Mucosa of stomach (tissue), 1 donor: ENCODE measurements at regions not wholly inside any gene's neighbourhood (a gene's known extent, or its start where the extent isn't known, plus 50 kb on each side); places are given as distances from the start of the nearest gene placed in this dataset.

Experiments used
- H3K27me3 ChIP-seq: one replicate; pipeline ENCODE4 v1.7.0; 2013; ENCODE audit warnings: mild to moderate bottlenecking, low read length; ENCODE audit not compliant: control insufficient read depth, insufficient read depth
- H3K36me3 ChIP-seq: one replicate; pipeline ENCODE4 v1.7.0; 2013; ENCODE audit warnings: low read length; ENCODE audit not compliant: control insufficient read depth, insufficient read depth
- H3K4me1 ChIP-seq: one replicate; pipeline ENCODE4 v1.7.0; 2013; ENCODE audit warnings: mild to moderate bottlenecking, low read length; ENCODE audit not compliant: control insufficient read depth, insufficient read depth
- H3K4me3 ChIP-seq: one replicate; pipeline ENCODE4 v1.7.0; 2013; ENCODE audit warnings: low read length
- H3K9ac ChIP-seq: one replicate; pipeline ENCODE4 v1.7.0; 2013; ENCODE audit warnings: mild to moderate bottlenecking, low read length, moderate library complexity
- H3K9me3 ChIP-seq: one replicate; pipeline ENCODE4 v1.7.0; 2013; ENCODE audit warnings: mild to moderate bottlenecking, low read length, moderate library complexity; ENCODE audit not compliant: control insufficient read depth
- donor health status: Pancreatic carcinoma.

DNA sequence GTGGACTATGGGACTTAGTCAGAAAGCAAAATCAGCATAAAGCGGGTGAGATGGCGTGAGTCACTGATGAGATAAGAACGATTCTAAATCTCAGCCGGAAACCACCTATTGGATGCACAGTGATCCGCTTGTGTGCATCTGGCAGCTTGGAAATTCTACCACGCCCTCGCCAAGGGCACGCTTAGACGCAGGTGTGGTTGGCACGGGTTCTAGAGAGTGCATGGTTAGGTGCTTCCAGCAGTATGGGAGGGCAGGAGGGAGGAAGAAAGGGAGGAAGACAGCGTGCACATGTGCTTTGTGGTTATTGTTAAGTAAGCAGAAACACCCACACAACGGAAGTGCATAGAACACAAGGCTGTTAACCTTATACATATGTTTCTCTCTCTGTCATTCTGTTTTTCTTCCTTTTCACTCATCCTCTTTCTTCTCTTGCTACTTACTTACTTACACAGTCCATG lies 374.0 kb upstream of the ASIC2 start:
- H3K27me3 ChIP-seq = no peaks in the 10 kb centered on the region
- H3K9me3 ChIP-seq = no peaks in the 10 kb centered on the region

DNA sequence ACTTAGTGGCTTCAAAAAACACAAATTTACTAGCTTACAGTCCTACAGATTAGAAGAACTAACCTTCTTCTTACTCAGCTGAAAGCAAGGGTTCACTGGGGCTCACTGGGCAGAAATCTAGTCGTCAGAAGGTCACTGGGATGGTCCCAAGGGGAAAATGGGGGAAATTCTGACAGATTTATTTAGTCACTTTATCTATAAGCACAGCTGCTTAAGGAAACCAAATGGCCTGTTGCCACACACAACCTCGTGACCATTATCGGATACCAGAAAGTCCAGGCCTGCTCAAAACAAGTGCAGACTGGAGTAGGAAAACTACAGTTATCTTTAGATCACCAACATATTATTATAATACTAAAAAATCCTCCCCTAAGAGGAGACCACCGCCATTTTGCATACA lies 374.6 kb upstream of the ASIC2 start:
- Histone ChIP-seq H3K4me1 (no peaks in the 10 kb centered on the region), H3K9ac (no peak overlapping the region), H3K27me3 (no peaks in the 10 kb centered on the region), H3K4me3 (no peak overlapping the region), H3K9me3 (no peaks in the 10 kb centered on the region), H3K36me3 (no peaks in the 10 kb centered on the region)

More for the DNA sequence above, 374.0 kb upstream of the ASIC2 start:
- Histone ChIP-seq H3K4me1 (no peaks in the 10 kb centered on the region), H3K9ac (no peak overlapping the region), H3K4me3 (no peak overlapping the region), H3K36me3 (no peaks in the 10 kb centered on the region)

GRCh38 chr17:33668516-33668915 lies 375.4 kb upstream of the ASIC2 start:
- Histone ChIP-seq H3K4me3 (no peak overlapping the region), H3K36me3 (no peaks in the 10 kb centered on the region), H3K4me1 (no peaks in the 10 kb centered on the region), H3K9ac (no peak overlapping the region), H3K27me3 (no peaks in the 10 kb centered on the region), H3K9me3 (no peaks in the 10 kb centered on the region)

DNA sequence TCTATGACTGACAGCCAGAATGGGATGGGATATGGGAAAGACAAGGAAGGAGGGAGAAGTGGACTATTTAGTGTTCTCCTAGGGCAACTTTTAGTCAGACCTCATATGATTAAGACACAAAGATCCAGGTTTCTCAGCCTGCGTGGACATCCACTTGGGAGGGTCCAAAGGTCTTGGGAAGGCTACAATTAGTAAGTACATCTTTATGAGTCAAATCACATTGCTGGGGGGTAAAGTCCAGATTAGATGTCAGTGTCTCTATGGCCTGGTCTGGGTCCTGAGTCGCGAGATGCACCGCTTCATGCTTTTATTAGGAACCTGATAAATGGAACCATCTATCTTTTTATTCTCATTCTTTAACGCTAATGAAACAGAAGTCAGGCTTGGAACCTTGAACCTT lies 378.4 kb upstream of the ASIC2 start:
- H3K9me3 ChIP-seq = no peaks in the 10 kb centered on the region
- H3K4me3 ChIP-seq = no peak overlapping the region
- H3K9ac ChIP-seq = no peak overlapping the region
- no peaks in the 10 kb centered on the region for H3K27me3 ChIP-seq
- no peaks in the 10 kb centered on the region for H3K4me1 ChIP-seq
- no peaks in the 10 kb centered on the region for H3K36me3 ChIP-seq

DNA sequence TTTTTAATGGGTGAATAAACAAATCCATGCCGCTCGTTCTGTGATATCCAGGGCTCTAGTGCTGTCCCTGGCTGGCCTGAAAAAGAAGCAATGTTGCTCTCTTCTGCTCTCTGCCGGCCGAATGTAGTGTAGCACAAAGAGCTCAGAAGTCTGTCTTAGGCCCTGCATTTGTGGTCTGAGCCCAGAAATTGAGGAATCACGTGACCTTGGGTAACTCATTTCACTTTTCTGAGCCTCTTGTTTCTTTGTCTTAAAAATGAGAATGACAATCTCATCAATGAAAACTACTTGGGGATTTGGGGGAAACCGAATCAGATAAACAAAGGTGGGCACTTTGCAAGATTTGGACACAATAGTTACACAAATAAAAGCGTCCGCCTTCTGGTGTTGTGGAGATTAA lies 381.6 kb upstream of the ASIC2 start:
- H3K4me3 ChIP-seq = no peak overlapping the region

GRCh38 chr17:33676444-33676843 lies 383.3 kb upstream of the ASIC2 start:
- Histone ChIP-seq H3K36me3 (no peaks in the 10 kb centered on the region), H3K27me3 (no peaks in the 10 kb centered on the region), H3K9me3 (no peaks in the 10 kb centered on the region), H3K4me3 (no peak overlapping the region), H3K4me1 (no peaks in the 10 kb centered on the region), H3K9ac (no peak overlapping the region)

More for the DNA sequence above, 381.6 kb upstream of the ASIC2 start:
- Histone ChIP-seq H3K4me1 (no peaks in the 10 kb centered on the region), H3K9me3 (no peaks in the 10 kb centered on the region), H3K27me3 (no peaks in the 10 kb centered on the region), H3K36me3 (no peaks in the 10 kb centered on the region), H3K9ac (no peak overlapping the region)

DNA sequence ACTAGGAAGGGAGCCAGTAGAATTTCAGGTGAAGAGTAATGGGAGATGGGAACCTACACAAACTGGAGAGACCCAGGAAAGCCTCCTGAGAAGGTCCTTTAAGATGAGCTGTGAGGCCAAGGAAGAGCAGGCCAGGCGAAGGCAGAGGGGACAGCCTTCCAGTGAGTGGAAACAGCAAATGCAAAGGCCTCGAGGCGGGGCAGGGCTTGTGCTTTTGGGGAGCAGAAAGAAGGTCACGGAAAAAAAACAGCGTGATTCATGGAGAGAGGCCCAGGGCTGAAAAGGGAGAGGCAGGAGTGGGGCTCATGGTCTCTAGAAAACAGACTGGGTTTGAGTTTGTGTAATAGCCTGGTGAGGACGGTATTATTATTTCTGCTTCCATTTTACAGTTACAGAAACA lies 386.5 kb upstream of the ASIC2 start:
- Histone ChIP-seq H3K4me1 (no peaks in the 10 kb centered on the region), H3K36me3 (no peaks in the 10 kb centered on the region), H3K4me3 (no peak overlapping the region), H3K27me3 (no peaks in the 10 kb centered on the region), H3K9me3 (no peaks in the 10 kb centered on the region), H3K9ac (no peak overlapping the region)

- Histone ChIP-seq H3K4me3 (no peak overlapping the region), H3K9ac (no peak overlapping the region), H3K4me1 (no peaks in the 10 kb centered on the region), H3K36me3 (no peaks in the 10 kb centered on the region), H3K27me3 (no peaks in the 10 kb centered on the region), H3K9me3 (no peaks in the 10 kb centered on the region)
These were observed 387.4 kb upstream of the ASIC2 start for GRCh38 chr17:33680472-33680871.

GRCh38 chr17:33682599-33682998 lies 389.5 kb upstream of the ASIC2 start:
- no peaks in the 10 kb centered on the region for H3K36me3 ChIP-seq
- H3K4me3 ChIP-seq = no peak overlapping the region
- no peaks in the 10 kb centered on the region for H3K4me1 ChIP-seq
- H3K9me3 ChIP-seq = no peaks in the 10 kb centered on the region
- H3K9ac ChIP-seq = no peak overlapping the region
- H3K27me3 ChIP-seq = no peaks in the 10 kb centered on the region

DNA sequence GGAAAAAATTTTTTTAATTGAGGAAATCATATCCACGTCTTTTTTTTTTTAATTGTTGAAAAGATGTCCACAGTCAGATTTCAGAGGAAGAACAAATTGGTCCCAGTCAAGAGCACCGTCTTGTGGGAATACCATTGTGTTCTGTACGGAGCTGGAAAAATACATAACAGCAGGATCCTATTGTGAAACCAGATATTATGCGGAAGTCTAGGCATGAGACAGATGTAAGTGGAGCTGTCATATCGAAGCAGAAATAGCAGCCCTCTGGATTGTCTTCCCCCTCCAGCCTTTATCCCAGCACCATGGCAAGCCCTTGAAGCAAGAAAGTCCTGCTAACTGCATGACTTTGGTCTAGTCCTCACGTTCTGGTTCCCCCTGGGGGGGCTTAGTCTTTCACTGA lies 391.6 kb upstream of the ASIC2 start:
- H3K27me3 ChIP-seq = no peaks in the 10 kb centered on the region
- H3K36me3 ChIP-seq = no peaks in the 10 kb centered on the region
- no peaks in the 10 kb centered on the region for H3K9me3 ChIP-seq
- H3K4me3 ChIP-seq = no peak overlapping the region
- no peaks in the 10 kb centered on the region for H3K4me1 ChIP-seq
- H3K9ac ChIP-seq = no peak overlapping the region

- no peaks in the 10 kb centered on the region for H3K27me3 ChIP-seq
- H3K9ac ChIP-seq = no peak overlapping the region
- H3K4me1 ChIP-seq = no peaks in the 10 kb centered on the region
- H3K9me3 ChIP-seq = no peaks in the 10 kb centered on the region
- H3K4me3 ChIP-seq = no peak overlapping the region
- no peaks in the 10 kb centered on the region for H3K36me3 ChIP-seq
These were observed 393.1 kb upstream of the ASIC2 start for GRCh38 chr17:33686171-33686570.

GRCh38 chr17:33687831-33688230 lies 394.7 kb upstream of the ASIC2 start:
- Histone ChIP-seq H3K36me3 (no peaks in the 10 kb centered on the region), H3K9ac (no peak overlapping the region), H3K4me1 (no peaks in the 10 kb centered on the region), H3K27me3 (no peaks in the 10 kb centered on the region), H3K4me3 (no peak overlapping the region), H3K9me3 (no peaks in the 10 kb centered on the region)

DNA sequence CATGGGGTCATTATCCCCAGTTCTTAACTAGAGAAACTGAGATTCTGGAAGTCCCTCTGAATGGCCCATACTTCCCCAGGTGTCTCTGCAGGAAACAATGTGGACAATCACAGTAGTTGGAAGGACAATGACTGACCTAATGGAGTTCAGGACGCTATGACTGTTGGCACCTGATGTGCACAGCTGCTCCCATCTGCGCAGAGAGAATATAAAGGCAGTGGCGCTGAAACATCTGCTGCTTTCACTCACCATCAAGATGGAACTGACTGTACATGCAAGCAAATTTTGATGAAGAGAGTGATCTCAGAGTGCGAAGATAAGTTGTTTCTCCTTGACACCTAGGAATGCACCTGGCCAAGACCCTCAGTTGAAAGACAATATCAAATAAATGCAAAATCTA lies 395.7 kb upstream of the ASIC2 start:
- no peaks in the 10 kb centered on the region for H3K4me1 ChIP-seq
- no peak overlapping the region for H3K4me3 ChIP-seq
- H3K9ac ChIP-seq = no peak overlapping the region
- no peaks in the 10 kb centered on the region for H3K36me3 ChIP-seq
- no peaks in the 10 kb centered on the region for H3K27me3 ChIP-seq
- H3K9me3 ChIP-seq = no peaks in the 10 kb centered on the region
